H1 (cell line): ENCODE measurements at regions not wholly inside any gene's neighbourhood (a gene's known extent, or its start where the extent isn't known, plus 50 kb on each side); places are given as distances from the start of the nearest gene placed in this dataset.

Experiments used
- CTCF ChIA-PET: fragments of 300-600 bp; sonication (Branson Sonifier 250); formaldehyde crosslinking; loops from one replicate; lab custom pipeline; 2021; ENCODE audit not compliant: partially characterized antibody; lab: Charles Lee
- POLR2A ChIA-PET: fragments of 300-600 bp; sonication (Branson Sonifier 250); formaldehyde crosslinking; loops from one replicate; lab custom pipeline; 2021; ENCODE audit warnings: inconsistent platforms; ENCODE audit not compliant: partially characterized antibody; lab: Charles Lee
- DNase-seq, 2 experiments: peaks; one replicate each; pipeline versions ENCODE4 v3.0.0 to v3.0.0-alpha.2; 2010 to 2022; ENCODE audit warnings: low spot score in 2 of 2, low read depth in 1 of 2, mixed read lengths in 1 of 2
- FAIRE-seq: peaks from 2 replicates; lab custom pipeline; 2011; peaks lifted over from hg19 to GRCh38; lab: Jason Lieb, UNC
- H2AFZ ChIP-seq: 2 replicates; pipeline ENCODE4 v1.8.1; 2012; ENCODE audit warnings: low read length, inconsistent platforms
- H2AK5ac ChIP-seq: 2 replicates; pipeline ENCODE4 v1.6.1; 2013; ENCODE audit warnings: low read depth, low read length
- H2BK120ac ChIP-seq: replicated peaks from 2 replicates; pipeline ENCODE3; 2013; ENCODE audit warnings: low read depth, low read length, inconsistent platforms
- H2BK12ac ChIP-seq: 2 replicates; pipeline ENCODE4 v1.6.1; 2013; ENCODE audit warnings: low read depth, low read length
- H2BK15ac ChIP-seq: 2 replicates; pipeline ENCODE4 v1.6.1; 2013; ENCODE audit warnings: low read length
- H2BK20ac ChIP-seq: 2 replicates; pipeline ENCODE4 v1.6.1; 2013; ENCODE audit warnings: low read length
- H2BK5ac ChIP-seq: 2 replicates; pipeline ENCODE4 v1.6.1; 2013; ENCODE audit warnings: low read depth, low read length
- H3K14ac ChIP-seq: 2 replicates; pipeline ENCODE4 v1.6.1; 2013; ENCODE audit warnings: inconsistent platforms; ENCODE audit not compliant: insufficient read length
- H3K18ac ChIP-seq: 2 replicates; pipeline ENCODE4 v1.6.1; 2013; ENCODE audit warnings: low read length; ENCODE audit errors: extremely low read depth
- H3K23ac ChIP-seq: 2 replicates; pipeline ENCODE4 v1.6.1; 2013; ENCODE audit warnings: inconsistent platforms; ENCODE audit not compliant: insufficient read length
- H3K23me2 ChIP-seq: 2 replicates; pipeline ENCODE4 v1.6.1; 2013; ENCODE audit warnings: low read depth, low read length
- H3K27ac ChIP-seq: 2 replicates; pipeline ENCODE4 v1.6.1; 2011; ENCODE audit warnings: low read depth, low read length, inconsistent platforms
- H3K27me3 ChIP-seq, 4 experiments: replicated peaks in 1 of 4; 1 replicate in 1 of 4; 2 replicates in 3 of 4; pipeline versions ENCODE4 v1.6.1 to v1.8.1; 2011 to 2013; ENCODE audit warnings: low read length in 3 of 4, mild to moderate bottlenecking in 3 of 4, inconsistent platforms in 2 of 4, mixed read lengths in 2 of 4, moderate library complexity in 1 of 4; ENCODE audit not compliant: control insufficient read depth in 3 of 4, insufficient read depth in 3 of 4; ENCODE audit errors: extremely low read depth in 1 of 4
- H3K36me3 ChIP-seq, 4 experiments: 2 replicates each; pipeline versions ENCODE4 v1.6.1 to v1.8.1; 2011 to 2013; ENCODE audit warnings: mild to moderate bottlenecking in 4 of 4, low read length in 3 of 4, moderate library complexity in 2 of 4, control low read depth in 1 of 4, inconsistent platforms in 1 of 4; ENCODE audit not compliant: insufficient read depth in 4 of 4, control insufficient read depth in 2 of 4
- H3K4ac ChIP-seq: replicated peaks from 2 replicates; pipeline ENCODE3; 2013; ENCODE audit warnings: low read length, low read depth, mixed read lengths, inconsistent platforms; ENCODE audit not compliant: insufficient read length
- H3K4me1 ChIP-seq, 4 experiments: replicated peaks in 1 of 4; 1 replicate in 1 of 4; 2 replicates in 3 of 4; pipeline versions ENCODE4 v1.6.1 to v1.8.1; 2011 to 2013; ENCODE audit warnings: low read length in 3 of 4, inconsistent platforms in 2 of 4, mixed read lengths in 1 of 4; ENCODE audit not compliant: insufficient read depth in 4 of 4, control insufficient read depth in 3 of 4
- H3K4me2 ChIP-seq, 2 experiments: 2 replicates each; pipeline versions ENCODE4 v1.6.1 to v1.8.1; 2011 to 2013; ENCODE audit warnings: low read depth in 2 of 2, low read length in 2 of 2, control low read depth in 1 of 2, inconsistent platforms in 1 of 2, mild to moderate bottlenecking in 1 of 2; ENCODE audit not compliant: insufficient read depth in 1 of 2
- H3K4me3 ChIP-seq, 4 experiments: fragments of 200-600, 300-600 bp in 1 of 4; sonication (generic), shearing (Covaris generic), sonication (Bioruptor Twin) in 1 of 4; 2 replicates each; pipeline versions ENCODE4 v1.5.1 to v1.8.1; 2011 to 2016; ENCODE audit warnings: low read length in 4 of 4, low read depth in 3 of 4, control low read depth in 2 of 4, inconsistent platforms in 2 of 4, mild to moderate bottlenecking in 2 of 4, mixed read lengths in 1 of 4, moderate library complexity in 1 of 4; ENCODE audit not compliant: insufficient read depth in 2 of 4; ENCODE audit errors: extremely low read depth in 1 of 4
- H3K56ac ChIP-seq: replicated peaks from 2 replicates; pipeline ENCODE3; 2013; ENCODE audit warnings: low read depth, mild to moderate bottlenecking, mixed read lengths, low read length, inconsistent platforms; ENCODE audit not compliant: insufficient read length
- H3K79me1 ChIP-seq: 2 replicates; pipeline ENCODE4 v1.6.1; 2013; ENCODE audit warnings: low read depth, low read length, control low read depth
- H3K79me2 ChIP-seq, 2 experiments: 2 replicates each; pipeline versions ENCODE4 v1.6.1 to v1.8.1; 2012 to 2013; ENCODE audit warnings: low read length in 2 of 2, mild to moderate bottlenecking in 2 of 2, inconsistent platforms in 1 of 2; ENCODE audit not compliant: insufficient read depth in 2 of 2, control insufficient read depth in 1 of 2
- H3K9ac ChIP-seq, 4 experiments: replicated peaks in 1 of 4; 1 replicate in 1 of 4; 2 replicates in 3 of 4; pipeline versions ENCODE4 v1.6.1 to v1.8.1; 2011 to 2013; ENCODE audit warnings: low read depth in 3 of 4, low read length in 3 of 4, control low read depth in 2 of 4, mild to moderate bottlenecking in 2 of 4, moderate library complexity in 2 of 4, inconsistent platforms in 1 of 4; ENCODE audit errors: extremely low read depth in 1 of 4
- H3K9me3 ChIP-seq, 2 experiments: 2 replicates each; pipeline versions ENCODE4 v1.6.1 to v1.8.1; 2012 to 2013; ENCODE audit warnings: mild to moderate bottlenecking in 2 of 2, moderate library complexity in 2 of 2, control low read depth in 1 of 2, inconsistent platforms in 1 of 2, low read depth in 1 of 2, low read length in 1 of 2, mixed read lengths in 1 of 2; ENCODE audit not compliant: insufficient read depth in 2 of 2
- H4K20me1 ChIP-seq, 2 experiments: replicated peaks in 1 of 2; 2 replicates each; pipeline versions ENCODE3 to v1.8.1; 2011 to 2013; ENCODE audit warnings: inconsistent platforms in 2 of 2, low read length in 2 of 2, mild to moderate bottlenecking in 1 of 2; ENCODE audit not compliant: insufficient read depth in 2 of 2, control insufficient read depth in 1 of 2
- H4K5ac ChIP-seq: 2 replicates; pipeline ENCODE4 v1.6.1; 2013; ENCODE audit warnings: low read length, low read depth, mixed read lengths, inconsistent platforms; ENCODE audit not compliant: insufficient read length
- H4K8ac ChIP-seq: 2 replicates; pipeline ENCODE4 v1.8.0; 2013; ENCODE audit warnings: mild to moderate bottlenecking, moderate library complexity, low read length, inconsistent platforms; ENCODE audit not compliant: insufficient read depth; ENCODE audit errors: extremely low read depth
- H4K91ac ChIP-seq: replicated peaks from 2 replicates; pipeline ENCODE3; 2013; ENCODE audit warnings: low read length, mixed read lengths, inconsistent platforms; ENCODE audit not compliant: insufficient read length
- CEBPB ChIP-seq: IDR thresholded peaks from 2 replicates; pipeline ENCODE4 v1.6.1; 2012; ENCODE audit warnings: low read depth, low read length
- CHD2 ChIP-seq: IDR thresholded peaks from 2 replicates; pipeline ENCODE4 v1.6.1; 2012; ENCODE audit warnings: low read length, improper control_type of control experiment
- EGR1 ChIP-seq: IDR thresholded peaks from 2 replicates; pipeline ENCODE4 v1.6.1; 2011; ENCODE audit warnings: low read depth, low read length, borderline replicate concordance
- KDM4A ChIP-seq: IDR thresholded peaks from one replicate; pipeline ENCODE4 v1.7.1; 2012; ENCODE audit warnings: low read depth, mild to moderate bottlenecking, moderate library complexity, low read length, inconsistent platforms; ENCODE audit not compliant: severe bottlenecking
- KDM5A ChIP-seq: fragments of 200-600 bp; IDR thresholded peaks from 2 replicates; pipeline ENCODE4 v1.7.1; 2012; ENCODE audit warnings: mild to moderate bottlenecking, low read length, inconsistent platforms, mixed read lengths
- NRF1 ChIP-seq: IDR thresholded peaks from 2 replicates; pipeline ENCODE4 v1.6.1; 2011; ENCODE audit warnings: mild to moderate bottlenecking, low read depth, low read length, improper control_type of control experiment
- POU5F1 ChIP-seq: IDR thresholded peaks from 2 replicates; pipeline ENCODE4 v1.6.1; 2011; ENCODE audit warnings: low read depth, mild to moderate bottlenecking, low read length, moderate library complexity
- RAD21 ChIP-seq, 2 experiments: IDR thresholded peaks in 1 of 2; conservative IDR thresholded peaks in 1 of 2; 2 replicates each; pipeline ENCODE4 v1.6.1; 2011; ENCODE audit warnings: low read depth in 2 of 2, low read length in 2 of 2, improper control_type of control experiment in 1 of 2, inconsistent platforms in 1 of 2, mild to moderate bottlenecking in 1 of 2, moderate library complexity in 1 of 2
- RBBP5 ChIP-seq: IDR thresholded peaks from 2 replicates; pipeline ENCODE4 v1.7.1; 2012; ENCODE audit warnings: low read depth, mild to moderate bottlenecking, inconsistent platforms, low read length, moderate library complexity, borderline replicate concordance
- SIN3A ChIP-seq, 2 experiments: IDR thresholded peaks in 1 of 2; conservative IDR thresholded peaks in 1 of 2; 2 replicates each; pipeline ENCODE4 v1.6.1; 2011 to 2012; ENCODE audit warnings: low read length in 2 of 2, improper control_type of control experiment in 1 of 2, low read depth in 1 of 2, mild to moderate bottlenecking in 1 of 2
- SIX5 ChIP-seq: IDR thresholded peaks from 2 replicates; pipeline ENCODE4 v1.6.1; 2011; ENCODE audit warnings: mild to moderate bottlenecking, low read depth, low read length
- TAF1 ChIP-seq: IDR thresholded peaks from 2 replicates; pipeline ENCODE4 v1.6.1; 2011; ENCODE audit warnings: mild to moderate bottlenecking, low read depth, low read length
- TAF7 ChIP-seq: optimal IDR thresholded peaks from 2 replicates; pipeline ENCODE3; 2011; ENCODE audit warnings: low read depth, mild to moderate bottlenecking, inconsistent platforms, low read length, moderate library complexity, borderline replicate concordance
- YY1 ChIP-seq: IDR thresholded peaks from 2 replicates; pipeline ENCODE4 v1.6.1; 2011; ENCODE audit warnings: low read depth, mild to moderate bottlenecking, low read length
- WGBS, 2 experiments: shearing (Covaris generic) in 1 of 2; methylation state at CpG; one replicate each; pipeline versions ENCODE4 v1.1.6 to v1.1.7; 2013 to 2015; ENCODE audit warnings: low lambda C conversion rate in 2 of 2, mixed read lengths in 2 of 2, inconsistent platforms in 1 of 2, low coverage in 1 of 2, missing lambda C conversion rate in 1 of 2; ENCODE audit not compliant: insufficient replicate concordance in 2 of 2, insufficient coverage in 1 of 2, insufficient read length in 1 of 2; ENCODE audit errors: extremely low coverage in 1 of 2, missing lambda C conversion rate in 1 of 2; 5-methylcytosine and 5-hydroxymethylcytosine counted together
- TF ChIP-seq, protein P1 (sequence below): IDR thresholded peaks from 2 replicates; pipeline ENCODE4 v1.6.1; 2011; ENCODE audit warnings: low read depth, mild to moderate bottlenecking, low read length; ENCODE audit not compliant: insufficient read depth

GRCh38 chr12:89020689-89021088, 331.6 kb downstream of the DUSP6 start:
- Histone ChIP-seq H3K27ac (no peak overlapping the region), H3K23ac (no peak overlapping the region), H3K56ac (no peak overlapping the region), H3K18ac (no peak overlapping the region), H2AFZ (no peak overlapping the region), H2BK15ac (no peak overlapping the region), H4K5ac (no peak overlapping the region), H4K91ac (no peak overlapping the region), H4K20me1 (no peaks in the 10 kb centered on the region), H3K79me2 (no peaks in the 10 kb centered on the region), H3K79me1 (no peaks in the 10 kb centered on the region), H2BK5ac (no peak overlapping the region), H2BK12ac (no peak overlapping the region), H3K36me3 (no peaks in the 10 kb centered on the region), H2AK5ac (no peak overlapping the region), H3K4me3 (no peak overlapping the region), H3K14ac (no peak overlapping the region), H3K9ac (no peak overlapping the region), H3K23me2 (no peaks in the 10 kb centered on the region; the same call in 1 of the 2 replicates), H3K4me1 (no peaks in the 10 kb centered on the region), H2BK20ac (no peak overlapping the region), H3K4me2 (no peak overlapping the region), H3K4ac (no peak overlapping the region), H3K9me3 (no peaks in the 10 kb centered on the region), H3K27me3 (no peaks in the 10 kb centered on the region), H2BK120ac (no peak overlapping the region), H4K8ac (no peak overlapping the region)
- CTCF ChIA-PET: interaction anchor here (0.7 to 4.0 kb wide), 15 partner anchors 11 to 506 kb away, joined by 3 to 30 read pairs (median 5); no protein-coding TSS in a partner anchor
- POLR2A ChIA-PET: no interaction called here
- FAIRE-seq (no peak), DNase-seq (no peak)
- WGBS, 2 experiments: 97% methylated on average over 6 of the region's 6 CpGs; no CpG with 5 or more reads in 1 of the 2 experiments
- TF ChIP-seq KDM5A (no peak), YY1 (no peak), KDM4A (no peak), CEBPB (no peak), TAF7 (no peak), SIX5 (no peak), CHD2 (no peak), RAD21 (IDR thresholded peaks at IDR 0.05 in 1 of 2, conservative IDR thresholded peaks at IDR 0.05 in 1 of 2; ENCODE audit: low read depth in 2 of 2, low read length in 2 of 2) (no peak), NRF1 (no peak), TAF1 (no peak), EGR1 (no peak), RBBP5 (no peak), SIN3A (conservative IDR thresholded peaks at IDR 0.05 in 1 of 2, IDR thresholded peaks at IDR 0.05 in 1 of 2; ENCODE audit: low read depth in 1 of 2, low read length in 2 of 2) (no peak), POU5F1 (no peak)
- TF ChIP-seq, protein P1, sequence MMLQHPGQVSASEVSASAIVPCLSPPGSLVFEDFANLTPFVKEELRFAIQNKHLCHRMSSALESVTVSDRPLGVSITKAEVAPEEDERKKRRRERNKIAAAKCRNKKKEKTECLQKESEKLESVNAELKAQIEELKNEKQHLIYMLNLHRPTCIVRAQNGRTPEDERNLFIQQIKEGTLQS: no peak
